ENCODE measurements at regions not wholly inside any gene's neighbourhood (a gene's known extent, or its start where the extent isn't known, plus 50 kb on each side); places are given as distances from the start of the nearest gene placed in this dataset.

GRCh38 chr7:26594553-26594952 lies 269.8 kb downstream of the SKAP2 start:
- intact Hi-C loops (cut with DNase I, micrococcal nuclease): no loop called here
- no peak for ATAC-seq

GRCh38 chr7:26598867-26599266 lies 265.5 kb downstream of the SKAP2 start:
- ATAC-seq: no peak
- H3K4me3 ChIP-seq: no peak overlapping the region
- H3K4me1 ChIP-seq (ENCODE audit: low read depth): no peaks in the 10 kb centered on the region
- DNase-seq: no peak
- H3K9me3 ChIP-seq: no peaks in the 10 kb centered on the region
- TF ChIP-seq CTCF (IDR thresholded peaks at IDR 0.05): no peak
- H3K36me3 ChIP-seq (ENCODE audit: low read depth): no peaks in the 10 kb centered on the region
- intact Hi-C loops (cut with DNase I, micrococcal nuclease): no loop called here

More at GRCh38 chr7:26594553-26594952, 269.8 kb downstream of the SKAP2 start:
- H3K4me1 ChIP-seq (ENCODE audit: low read depth): no peaks in the 10 kb centered on the region
- DNase-seq: no peak
- H3K4me3 ChIP-seq: no peak overlapping the region
- H3K9me3 ChIP-seq: no peaks in the 10 kb centered on the region
- H3K36me3 ChIP-seq (ENCODE audit: low read depth): no peaks in the 10 kb centered on the region
- TF ChIP-seq CTCF (IDR thresholded peaks at IDR 0.05): no peak

GRCh38 chr7:26599982-26600381 lies 264.4 kb downstream of the SKAP2 start:
- no peak for TF ChIP-seq CTCF (IDR thresholded peaks at IDR 0.05)
- intact Hi-C loops (cut with DNase I, micrococcal nuclease): no loop called here
- Histone ChIP-seq H3K4me3 (no peak overlapping the region), H3K4me1 (ENCODE audit: low read depth) (no peaks in the 10 kb centered on the region), H3K9me3 (no peaks in the 10 kb centered on the region), H3K36me3 (ENCODE audit: low read depth) (no peaks in the 10 kb centered on the region)
- DNase-seq: no peak
- ATAC-seq: no peak

GRCh38 chr7:26600411-26600810 lies 264.0 kb downstream of the SKAP2 start:
- no peak for DNase-seq
- no peak for ATAC-seq
- no peak for TF ChIP-seq CTCF (IDR thresholded peaks at IDR 0.05)
- H3K4me3 ChIP-seq: no peak overlapping the region
- no peaks in the 10 kb centered on the region for H3K36me3 ChIP-seq (ENCODE audit: low read depth)
- no peaks in the 10 kb centered on the region for H3K9me3 ChIP-seq
- intact Hi-C loops (cut with DNase I, micrococcal nuclease): no loop called here
- H3K4me1 ChIP-seq (ENCODE audit: low read depth): no peaks in the 10 kb centered on the region

GRCh38 chr7:26603631-26604030 lies 260.8 kb downstream of the SKAP2 start:
- H3K4me3 ChIP-seq: no peak overlapping the region
- no peak for ATAC-seq
- no peaks in the 10 kb centered on the region for H3K36me3 ChIP-seq (ENCODE audit: low read depth)
- no peaks in the 10 kb centered on the region for H3K4me1 ChIP-seq (ENCODE audit: low read depth)
- DNase-seq: no peak
- no peak for TF ChIP-seq CTCF (IDR thresholded peaks at IDR 0.05)
- H3K9me3 ChIP-seq: no peaks in the 10 kb centered on the region
- intact Hi-C loops (cut with DNase I, micrococcal nuclease): no loop called here

- intact Hi-C loops (cut with DNase I, micrococcal nuclease): no loop called here
- no peak for TF ChIP-seq CTCF (IDR thresholded peaks at IDR 0.05)
- Histone ChIP-seq H3K4me1 (ENCODE audit: low read depth) (no peaks in the 10 kb centered on the region), H3K9me3 (no peaks in the 10 kb centered on the region), H3K4me3 (no peak overlapping the region), H3K36me3 (ENCODE audit: low read depth) (no peaks in the 10 kb centered on the region)
- DNase-seq: no peak
- no peak for ATAC-seq
Measured at GRCh38 chr7:26608402-26608801, 256.0 kb downstream of the SKAP2 start.
